AG04450 (cell line): ENCODE measurements at regions not wholly inside any gene's neighbourhood (a gene's known extent, or its start where the extent isn't known, plus 50 kb on each side); places are given as distances from the start of the nearest gene placed in this dataset.
"Not testable (repeated sequence)": the region's sequence is repeated elsewhere in the genome, so short reads cannot be mapped to it uniquely, and the experiment has no call there.

Experiments used
- CTCF ChIA-PET: fragments of 300-600, 350-600 bp; formaldehyde crosslinking; extraction: SDS; loops from one replicate; lab custom pipeline; 2022; ENCODE audit warnings: antibody characterized with exemption, inconsistent platforms; lab: Charles Lee
- POLR2A ChIA-PET: fragments of 350-600 bp; formaldehyde crosslinking; extraction: SDS; loops from one replicate; lab custom pipeline; 2021; ENCODE audit warnings: antibody characterized with exemption, inconsistent platforms; lab: Yijun Ruan, JAX
- DNase-seq: peaks from one replicate; pipeline ENCODE4 v3.0.0-alpha.2; 2011; ENCODE audit warnings: low read depth, low spot score
- H3K27ac ChIP-seq: one replicate; pipeline ENCODE4 v1.5.1; 2012; ENCODE audit warnings: low read depth, low read length, control low read depth
- H3K27me3 ChIP-seq: one replicate; pipeline ENCODE4 v1.6.0; 2012; ENCODE audit warnings: low read length; ENCODE audit not compliant: control insufficient read depth, insufficient read depth
- H3K4me3 ChIP-seq: 2 replicates; pipeline ENCODE4 v1.5.1; 2011; ENCODE audit warnings: mild to moderate bottlenecking, low read depth, low read length, control low read depth
- H3K9me3 ChIP-seq: 2 replicates; pipeline ENCODE4 v1.5.1; 2012; ENCODE audit warnings: low read length; ENCODE audit not compliant: control insufficient read depth, insufficient read depth
- CTCF ChIP-seq: IDR thresholded peaks from 2 replicates; pipeline ENCODE4 v1.5.1; 2011; ENCODE audit warnings: low read depth, low read length, control low read depth, inconsistent platforms

- Histone ChIP-seq H3K27me3 (peaks cover 5% of the 10 kb centered on the region), H3K27ac (no peak overlapping the region), H3K9me3 (no peaks in the 10 kb centered on the region), H3K4me3 (no peak overlapping the region)
- POLR2A ChIA-PET = no interaction called here
- no peak for DNase-seq
- no peak for TF ChIP-seq CTCF
- CTCF ChIA-PET = no interaction called here
Measured at GRCh38 chr1:230494026-230494425, 67.9 kb upstream of the PGBD5 start.

- POLR2A ChIA-PET = no interaction called here
Measured at GRCh38 chr1:230493264-230493663, 67.1 kb upstream of the PGBD5 start.

GRCh38 chr1:230490436-230490835 lies 64.3 kb upstream of the PGBD5 start:
- Histone ChIP-seq H3K27ac (no peak overlapping the region), H3K9me3 (no peaks in the 10 kb centered on the region), H3K4me3 (no peak overlapping the region), H3K27me3 (no peaks in the 10 kb centered on the region)
- TF ChIP-seq CTCF = no peak
- ChIA-PET CTCF (no interaction called here), POLR2A (no interaction called here)
- no peak for DNase-seq

More at GRCh38 chr1:230493264-230493663, 67.1 kb upstream of the PGBD5 start:
- Histone ChIP-seq H3K27me3 (peaks cover 2% of the 10 kb centered on the region), H3K4me3 (no peak overlapping the region), H3K9me3 (no peaks in the 10 kb centered on the region), H3K27ac (no peak overlapping the region)
- no peak for TF ChIP-seq CTCF
- DNase-seq = no peak
- CTCF ChIA-PET = no interaction called here

- POLR2A ChIA-PET = no interaction called here
- CTCF ChIA-PET = no interaction called here
- DNase-seq = no peak
- H3K4me3 ChIP-seq = no peak overlapping the region
- no peaks in the 10 kb centered on the region for H3K9me3 ChIP-seq
- H3K27ac ChIP-seq = no peak overlapping the region
- H3K27me3 ChIP-seq = no peaks in the 10 kb centered on the region
- no peak for TF ChIP-seq CTCF
Measured at GRCh38 chr1:230487773-230488428, 61.8 kb upstream of the PGBD5 start.

GRCh38 chr1:230476622-230477003 lies 50.5 kb upstream of the PGBD5 start:
- Histone ChIP-seq H3K9me3 (no peaks in the 10 kb centered on the region), H3K27me3 (no peaks in the 10 kb centered on the region), H3K4me3 (no peak overlapping the region), H3K27ac (no peak overlapping the region)
- ChIA-PET POLR2A (no interaction called here), CTCF (no interaction called here)
- TF ChIP-seq CTCF = no peak
- DNase-seq = no peak

- H3K27ac ChIP-seq, H3K4me3 ChIP-seq, H3K27me3 ChIP-seq, POLR2A ChIA-PET, CTCF ChIA-PET, H3K9me3 ChIP-seq, DNase-seq: not testable (repeated sequence)
Measured at GRCh38 chr1:230475856-230476621, 49.9 kb upstream of the PGBD5 start.
